ENCODE measurements at regions not wholly inside any gene's neighbourhood (a gene's known extent, or its start where the extent isn't known, plus 50 kb on each side); places are given as distances from the start of the nearest gene placed in this dataset.
"Not testable (repeated sequence)": the region's sequence is repeated elsewhere in the genome, so short reads cannot be mapped to it uniquely, and the experiment has no call there.

DNA sequence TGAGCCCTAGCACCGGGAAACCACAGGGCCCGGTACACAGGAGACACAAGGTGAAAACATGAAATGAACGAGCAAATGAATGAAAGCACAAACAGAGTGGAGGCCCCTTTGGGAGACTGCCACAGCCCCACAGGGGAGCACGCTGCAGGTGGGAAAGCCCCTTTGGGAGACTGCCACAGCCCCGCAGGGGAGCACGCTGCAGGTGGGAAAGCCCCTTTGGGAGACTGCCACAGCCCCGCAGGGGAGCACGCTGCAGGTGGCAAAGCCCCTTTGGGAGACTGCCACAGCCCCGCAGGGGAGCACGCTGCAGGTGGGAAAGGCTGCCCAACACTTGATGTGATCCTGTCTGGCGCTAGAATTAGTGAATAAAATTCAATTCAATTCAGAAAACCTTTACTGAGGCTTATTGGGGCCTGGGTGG, 623.0 kb downstream of the UQCRFS1 start:
- TF ChIP-seq, protein P1, sequence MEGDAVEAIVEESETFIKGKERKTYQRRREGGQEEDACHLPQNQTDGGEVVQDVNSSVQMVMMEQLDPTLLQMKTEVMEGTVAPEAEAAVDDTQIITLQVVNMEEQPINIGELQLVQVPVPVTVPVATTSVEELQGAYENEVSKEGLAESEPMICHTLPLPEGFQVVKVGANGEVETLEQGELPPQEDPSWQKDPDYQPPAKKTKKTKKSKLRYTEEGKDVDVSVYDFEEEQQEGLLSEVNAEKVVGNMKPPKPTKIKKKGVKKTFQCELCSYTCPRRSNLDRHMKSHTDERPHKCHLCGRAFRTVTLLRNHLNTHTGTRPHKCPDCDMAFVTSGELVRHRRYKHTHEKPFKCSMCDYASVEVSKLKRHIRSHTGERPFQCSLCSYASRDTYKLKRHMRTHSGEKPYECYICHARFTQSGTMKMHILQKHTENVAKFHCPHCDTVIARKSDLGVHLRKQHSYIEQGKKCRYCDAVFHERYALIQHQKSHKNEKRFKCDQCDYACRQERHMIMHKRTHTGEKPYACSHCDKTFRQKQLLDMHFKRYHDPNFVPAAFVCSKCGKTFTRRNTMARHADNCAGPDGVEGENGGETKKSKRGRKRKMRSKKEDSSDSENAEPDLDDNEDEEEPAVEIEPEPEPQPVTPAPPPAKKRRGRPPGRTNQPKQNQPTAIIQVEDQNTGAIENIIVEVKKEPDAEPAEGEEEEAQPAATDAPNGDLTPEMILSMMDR (tag by site-specific recombination; IDR thresholded peaks at IDR 0.05): not testable (repeated sequence)
- TF ChIP-seq ZNF830 (tag by site-specific recombination; IDR thresholded peaks at IDR 0.05; ENCODE audit: low read depth); ZFP37 (tag by site-specific recombination; IDR thresholded peaks at IDR 0.05); ZNF211 (tag by site-specific recombination; IDR thresholded peaks at IDR 0.05; ENCODE audit: low read depth); ZNF292 (tag by site-specific recombination; IDR thresholded peaks at IDR 0.05; ENCODE audit: borderline replicate concordance, low read depth): not testable (repeated sequence)
- TF ChIP-seq, protein P2, sequence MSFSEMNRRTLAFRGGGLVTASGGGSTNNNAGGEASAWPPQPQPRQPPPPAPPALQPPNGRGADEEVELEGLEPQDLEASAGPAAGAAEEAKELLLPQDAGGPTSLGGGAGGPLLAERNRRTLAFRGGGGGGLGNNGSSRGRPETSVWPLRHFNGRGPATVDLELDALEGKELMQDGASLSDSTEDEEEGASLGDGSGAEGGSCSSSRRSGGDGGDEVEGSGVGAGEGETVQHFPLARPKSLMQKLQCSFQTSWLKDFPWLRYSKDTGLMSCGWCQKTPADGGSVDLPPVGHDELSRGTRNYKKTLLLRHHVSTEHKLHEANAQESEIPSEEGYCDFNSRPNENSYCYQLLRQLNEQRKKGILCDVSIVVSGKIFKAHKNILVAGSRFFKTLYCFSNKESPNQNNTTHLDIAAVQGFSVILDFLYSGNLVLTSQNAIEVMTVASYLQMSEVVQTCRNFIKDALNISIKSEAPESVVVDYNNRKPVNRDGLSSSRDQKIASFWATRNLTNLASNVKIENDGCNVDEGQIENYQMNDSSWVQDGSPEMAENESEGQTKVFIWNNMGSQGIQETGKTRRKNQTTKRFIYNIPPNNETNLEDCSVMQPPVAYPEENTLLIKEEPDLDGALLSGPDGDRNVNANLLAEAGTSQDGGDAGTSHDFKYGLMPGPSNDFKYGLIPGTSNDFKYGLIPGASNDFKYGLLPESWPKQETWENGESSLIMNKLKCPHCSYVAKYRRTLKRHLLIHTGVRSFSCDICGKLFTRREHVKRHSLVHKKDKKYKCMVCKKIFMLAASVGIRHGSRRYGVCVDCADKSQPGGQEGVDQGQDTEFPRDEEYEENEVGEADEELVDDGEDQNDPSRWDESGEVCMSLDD (tag by site-specific recombination; IDR thresholded peaks at IDR 0.05): not testable (repeated sequence)
- TF ChIP-seq, protein P3, sequence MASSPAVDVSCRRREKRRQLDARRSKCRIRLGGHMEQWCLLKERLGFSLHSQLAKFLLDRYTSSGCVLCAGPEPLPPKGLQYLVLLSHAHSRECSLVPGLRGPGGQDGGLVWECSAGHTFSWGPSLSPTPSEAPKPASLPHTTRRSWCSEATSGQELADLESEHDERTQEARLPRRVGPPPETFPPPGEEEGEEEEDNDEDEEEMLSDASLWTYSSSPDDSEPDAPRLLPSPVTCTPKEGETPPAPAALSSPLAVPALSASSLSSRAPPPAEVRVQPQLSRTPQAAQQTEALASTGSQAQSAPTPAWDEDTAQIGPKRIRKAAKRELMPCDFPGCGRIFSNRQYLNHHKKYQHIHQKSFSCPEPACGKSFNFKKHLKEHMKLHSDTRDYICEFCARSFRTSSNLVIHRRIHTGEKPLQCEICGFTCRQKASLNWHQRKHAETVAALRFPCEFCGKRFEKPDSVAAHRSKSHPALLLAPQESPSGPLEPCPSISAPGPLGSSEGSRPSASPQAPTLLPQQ (tag by site-specific recombination; IDR thresholded peaks at IDR 0.05): not testable (repeated sequence)
